Stimulated activated CD4-positive, alpha-beta T cell treated with anti-CD3 and anti-CD28 coated beads, Interleukin-15, amount 100 ng/mL, for 48 hours (primary cell): ENCODE measurements at regions not wholly inside any gene's neighbourhood (a gene's known extent, or its start where the extent isn't known, plus 50 kb on each side); places are given as distances from the start of the nearest gene placed in this dataset.
"Not testable (repeated sequence)": the region's sequence is repeated elsewhere in the genome, so short reads cannot be mapped to it uniquely, and the experiment has no call there.

Experiments
- DNase-seq, 2 donors: peaks; one replicate each; pipeline ENCODE4 v3.0.0-alpha.2; 2020; ENCODE audit warnings: low read depth in 2 of 2

DNA sequence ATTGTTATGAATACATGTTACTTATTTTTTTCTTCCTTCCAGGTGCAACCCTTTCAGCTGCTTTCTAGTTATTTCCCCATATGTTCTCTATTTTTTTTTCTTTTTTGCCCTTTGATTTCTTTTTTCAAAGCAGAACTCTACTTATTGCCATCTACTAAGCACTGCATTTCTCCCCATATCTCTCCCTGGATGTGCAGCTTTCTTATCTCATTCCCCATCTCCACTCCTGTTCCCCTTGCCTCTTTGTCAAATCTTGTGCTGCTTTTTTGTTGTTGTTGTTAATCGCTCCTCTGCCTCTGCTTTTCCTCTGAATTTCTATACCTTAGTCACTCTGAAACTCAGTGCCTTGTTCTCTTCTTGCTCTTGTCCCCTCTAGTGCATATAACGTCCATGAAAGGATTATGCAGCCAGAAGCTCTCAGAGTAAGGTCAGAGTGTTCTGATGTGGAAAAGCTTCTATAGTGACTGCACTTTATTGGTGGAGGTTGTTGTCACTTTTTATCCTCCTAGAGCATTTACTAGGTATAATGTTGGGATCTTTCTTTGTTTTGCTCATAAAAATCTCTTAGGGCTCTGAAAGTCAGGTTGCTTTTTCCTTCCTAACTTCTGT, 51.1 kb upstream of the JADE1 start:
- no peak for DNase-seq

DNA sequence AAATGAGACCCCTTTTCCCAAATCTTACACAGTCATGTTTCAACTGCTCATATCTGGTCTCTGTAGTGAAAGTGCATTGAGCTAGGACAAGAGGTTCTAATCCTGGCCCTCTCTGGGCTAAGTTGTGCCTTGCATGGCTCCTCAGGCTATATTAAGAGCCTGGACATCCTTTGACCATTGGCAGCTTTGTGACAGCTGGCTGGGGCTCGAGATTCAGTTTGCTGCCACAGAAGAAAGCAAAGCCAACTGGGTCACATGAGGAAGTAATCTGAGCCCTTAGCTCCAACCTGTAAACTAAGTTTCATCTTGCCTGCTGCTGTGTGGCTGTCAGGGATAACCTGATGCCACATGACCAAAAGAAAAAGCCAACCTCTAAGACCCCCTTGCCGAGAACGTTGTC, 51.8 kb upstream of the JADE1 start:
- no peak for DNase-seq

DNA sequence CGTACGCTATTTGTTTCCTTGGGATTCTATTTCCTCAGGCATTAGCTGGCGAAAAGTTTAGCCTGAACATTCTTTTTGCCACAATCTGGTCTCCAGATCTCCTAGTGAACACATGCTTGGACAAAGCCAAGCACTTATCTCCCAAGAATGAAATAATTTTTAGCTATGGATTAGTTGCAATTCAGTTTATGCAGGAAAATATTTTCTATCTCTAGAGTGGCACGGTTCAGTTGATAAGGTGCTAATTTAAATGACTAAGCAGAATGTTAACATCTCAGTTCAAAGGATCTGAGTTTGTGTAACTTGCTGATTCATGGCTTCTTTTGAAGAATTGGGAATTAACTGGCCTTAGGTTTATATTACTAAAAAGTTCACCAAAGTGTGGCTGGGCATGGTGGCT, 58.1 kb upstream of the JADE1 start:
- no peak for DNase-seq

GRCh38 chr4:128741748-128742147, 67.8 kb upstream of the JADE1 start:
- not testable (repeated sequence) for DNase-seq

DNA sequence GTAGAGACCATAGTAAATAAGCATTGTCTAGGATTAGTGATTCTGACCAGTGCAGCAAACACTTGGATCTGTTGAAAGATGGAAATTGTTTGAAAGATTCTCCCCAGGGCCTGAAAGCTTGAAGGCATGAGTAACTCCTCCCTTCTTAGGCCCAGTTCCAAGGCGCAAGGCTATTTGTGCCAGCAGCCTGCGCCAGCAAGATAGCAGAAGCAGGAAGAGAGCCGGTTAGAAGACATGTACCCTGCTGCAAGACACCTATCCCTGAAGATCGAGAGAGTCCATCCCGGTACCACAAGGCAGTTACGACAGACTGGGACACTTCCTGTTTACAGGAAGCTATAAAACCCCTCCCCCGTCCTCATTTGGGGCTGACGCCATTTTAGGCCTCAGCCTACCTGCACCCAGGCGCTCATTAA, 72.4 kb upstream of the JADE1 start:
- DNase-seq, result no peak

DNA sequence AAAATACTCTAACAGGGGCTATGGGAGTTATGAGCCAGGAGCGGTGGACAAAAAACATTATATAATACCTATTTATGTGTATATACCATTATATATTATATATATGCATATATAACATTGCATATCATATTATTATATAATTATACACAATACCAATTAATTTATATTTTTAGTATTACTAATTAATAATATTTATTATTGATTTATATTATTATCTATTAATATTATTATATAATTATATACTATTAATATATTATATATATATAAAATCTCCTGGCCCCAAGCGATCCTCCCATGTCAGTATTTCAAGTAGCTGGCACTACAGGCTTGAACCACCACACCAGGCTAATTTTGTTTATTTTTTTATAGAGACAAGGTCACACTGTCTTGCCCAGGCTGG, 73.8 kb upstream of the JADE1 start:
- no peak for DNase-seq

- no peak for DNase-seq
Measured at GRCh38 chr4:128728190-128728589, 81.3 kb upstream of the JADE1 start.

- no peak for DNase-seq
Measured at GRCh38 chr4:128727658-128728057, 81.8 kb upstream of the JADE1 start.

GRCh38 chr4:128725405-128726055, 84.0 kb upstream of the JADE1 start:
- no peak for DNase-seq

DNA sequence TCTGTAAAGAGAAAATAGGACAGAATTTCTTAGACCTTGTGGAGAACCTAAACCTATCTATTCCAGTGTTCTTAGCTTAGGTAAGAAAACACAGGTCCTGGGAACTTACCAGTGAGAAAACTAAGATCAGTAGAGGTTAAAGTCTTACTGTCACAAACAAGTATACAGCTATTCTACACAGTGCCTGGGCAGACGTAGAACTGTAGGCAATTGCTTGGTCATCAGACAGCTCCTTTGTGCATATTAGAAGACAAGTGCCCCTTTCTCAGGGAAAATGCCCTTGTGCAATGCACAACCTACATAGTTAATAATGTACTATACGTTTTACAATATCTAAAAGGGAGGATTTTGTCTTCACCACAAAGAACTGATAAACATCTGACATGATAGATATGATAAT, 86.6 kb upstream of the JADE1 start:
- no peak for DNase-seq

GRCh38 chr4:128721896-128722295, 87.6 kb upstream of the JADE1 start:
- no peak for DNase-seq

- DNase-seq, result no peak
Measured at GRCh38 chr4:128720270-128720669, 89.2 kb upstream of the JADE1 start.

- DNase-seq, result no peak
Measured at GRCh38 chr4:128718768-128719167, 90.7 kb upstream of the JADE1 start.

DNA sequence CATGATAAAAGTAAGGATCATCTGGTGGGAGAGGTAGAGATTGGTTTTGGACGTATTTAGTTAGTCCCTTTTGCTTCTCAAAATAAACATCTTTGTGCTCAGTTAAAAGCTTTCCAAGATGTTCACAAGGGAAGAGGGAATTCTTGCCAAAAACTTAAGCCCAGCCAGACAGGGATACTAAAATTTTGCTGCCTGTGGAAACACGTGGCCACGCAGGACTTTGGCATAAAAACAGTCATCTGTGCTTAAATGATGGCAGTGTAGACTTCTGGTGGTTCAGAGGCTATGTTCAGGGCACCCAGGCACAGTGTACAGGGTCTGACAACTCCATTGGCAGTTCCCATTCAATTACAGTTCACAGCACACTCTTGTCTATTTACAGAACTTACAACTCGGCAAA, 93.2 kb upstream of the JADE1 start:
- DNase-seq, result no peak

DNA sequence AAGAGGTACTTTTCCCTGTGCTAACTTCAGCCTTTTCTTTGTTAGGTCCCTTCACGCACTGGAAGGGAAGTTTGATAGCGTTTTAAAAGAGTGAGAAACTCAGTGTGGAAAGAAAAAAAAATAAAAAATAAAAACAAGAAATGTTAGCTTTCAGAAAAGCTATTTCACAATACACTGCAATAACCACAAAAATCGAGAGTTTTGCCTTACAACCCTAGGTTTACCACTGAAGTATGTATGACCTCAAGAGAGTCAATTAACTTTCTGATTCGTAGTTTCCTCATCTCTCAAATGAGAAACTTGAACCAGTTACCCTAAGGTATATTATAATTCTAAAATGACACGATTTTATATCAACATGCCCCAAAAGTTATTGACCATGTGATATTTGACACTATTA, 93.9 kb upstream of the JADE1 start:
- no peak for DNase-seq

- no peak for DNase-seq
Measured at GRCh38 chr4:128711361-128711760, 98.1 kb upstream of the JADE1 start.

DNA sequence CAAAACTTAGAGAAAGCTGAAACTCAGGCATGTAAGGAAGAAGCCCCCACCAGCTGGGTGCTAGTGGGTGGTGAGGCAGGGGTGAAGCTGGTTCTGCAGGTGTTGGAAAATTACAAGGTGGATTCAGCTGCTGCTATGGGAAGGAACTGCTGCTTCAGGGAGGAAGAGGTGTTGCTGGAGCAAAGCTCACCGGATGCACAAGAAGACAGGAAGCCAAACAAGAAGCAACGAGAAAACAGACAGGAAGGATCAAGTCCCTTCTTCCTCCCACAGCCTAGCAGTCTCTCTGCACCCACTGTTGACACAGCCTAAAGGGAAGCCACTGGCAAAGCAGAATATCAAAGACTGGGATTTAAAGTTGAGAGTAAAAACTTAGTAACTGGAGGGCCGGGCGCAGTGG, 100.2 kb upstream of the JADE1 start:
- no peak for DNase-seq

DNA sequence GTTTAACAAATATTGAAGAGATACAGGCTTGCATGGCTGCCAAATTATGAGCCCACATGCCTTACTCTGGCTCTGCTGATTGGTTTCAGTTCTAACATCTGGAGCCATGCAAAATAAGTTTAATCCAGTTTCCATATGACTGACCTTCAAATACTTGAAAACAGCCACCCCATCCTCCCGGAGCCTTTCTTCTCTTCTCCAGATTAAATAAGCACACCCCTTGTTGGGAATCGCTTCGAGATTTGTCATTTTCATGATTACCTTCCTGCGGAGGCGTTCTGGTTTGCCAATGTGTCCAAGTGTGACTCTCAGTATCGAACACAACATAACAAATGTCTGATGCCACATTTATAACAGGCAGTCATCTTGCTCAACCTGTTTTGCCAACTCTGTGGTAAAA, 101.6 kb upstream of the JADE1 start:
- no peak for DNase-seq

DNA sequence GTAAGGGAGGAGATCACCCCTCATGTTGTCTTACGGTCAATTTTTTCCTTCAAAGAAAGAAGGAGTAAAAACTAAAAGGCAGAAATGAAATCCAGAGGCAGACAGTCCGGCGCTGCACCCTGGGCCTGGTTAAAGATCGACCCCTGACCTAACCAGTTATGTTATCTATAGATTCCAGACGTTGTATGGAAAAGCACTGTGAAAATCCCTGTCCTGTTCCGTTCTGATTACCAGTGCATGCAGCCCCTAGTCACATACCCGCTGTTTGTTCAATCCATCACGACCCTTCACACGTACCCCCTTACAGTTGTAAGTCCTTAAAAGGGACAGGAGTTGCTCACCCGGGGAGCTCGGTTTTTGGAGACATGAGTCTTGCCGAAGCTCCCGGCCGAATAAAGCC, 105.6 kb upstream of the JADE1 start:
- no peak for DNase-seq

GRCh38 chr4:128700659-128701350, 108.7 kb upstream of the JADE1 start:
- no peak for DNase-seq

DNA sequence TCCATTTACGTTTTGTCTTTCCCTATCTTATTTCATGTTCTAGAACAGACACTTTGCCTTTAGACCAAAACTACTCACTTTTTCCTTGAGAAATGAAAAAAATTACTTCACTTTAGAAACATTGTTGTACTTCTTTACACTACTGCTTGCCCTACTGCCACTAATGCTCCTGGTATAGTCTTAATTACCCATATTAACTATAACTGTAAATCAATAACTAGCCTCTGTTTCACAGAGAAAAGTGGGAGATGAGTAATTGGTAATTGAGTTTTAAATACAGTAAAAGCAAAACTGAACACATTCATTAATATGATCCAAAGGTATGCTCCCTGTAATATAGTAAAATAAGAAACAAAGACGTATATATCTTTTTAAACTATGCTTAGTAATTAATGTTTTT, 111.1 kb upstream of the JADE1 start:
- no peak for DNase-seq

- no peak for DNase-seq
Measured at GRCh38 chr4:128697323-128697722, 112.2 kb upstream of the JADE1 start.

DNA sequence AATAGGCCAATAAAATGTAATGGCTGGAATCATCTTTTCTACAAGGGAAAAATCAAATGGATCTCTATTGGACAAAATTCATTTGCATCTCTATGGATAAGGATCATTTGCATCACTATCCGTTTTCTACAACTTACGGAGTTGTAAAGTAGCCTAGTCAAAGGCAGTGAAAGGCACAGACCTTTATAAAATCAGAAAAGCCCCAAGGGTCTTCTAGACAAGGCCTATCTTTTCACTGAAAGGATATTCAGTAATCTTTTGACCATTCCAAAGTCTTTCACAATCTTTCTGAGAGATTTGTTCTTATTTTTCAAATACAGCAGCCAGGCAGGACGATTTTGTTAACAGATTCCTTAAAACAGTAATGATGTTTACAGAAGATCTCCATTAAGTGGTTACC, 119.5 kb upstream of the JADE1 start:
- no peak for DNase-seq
